COLO668 (cell line): ENCODE measurements at regions not wholly inside any gene's neighbourhood (a gene's known extent, or its start where the extent isn't known, plus 50 kb on each side); places are given as distances from the start of the nearest gene placed in this dataset.

Source experiments
- DNase-seq: peaks from one replicate; lab custom pipeline; 2025; ENCODE audit not compliant: unreplicated experiment; lab: John Stamatoyannopoulos, UW

DNA sequence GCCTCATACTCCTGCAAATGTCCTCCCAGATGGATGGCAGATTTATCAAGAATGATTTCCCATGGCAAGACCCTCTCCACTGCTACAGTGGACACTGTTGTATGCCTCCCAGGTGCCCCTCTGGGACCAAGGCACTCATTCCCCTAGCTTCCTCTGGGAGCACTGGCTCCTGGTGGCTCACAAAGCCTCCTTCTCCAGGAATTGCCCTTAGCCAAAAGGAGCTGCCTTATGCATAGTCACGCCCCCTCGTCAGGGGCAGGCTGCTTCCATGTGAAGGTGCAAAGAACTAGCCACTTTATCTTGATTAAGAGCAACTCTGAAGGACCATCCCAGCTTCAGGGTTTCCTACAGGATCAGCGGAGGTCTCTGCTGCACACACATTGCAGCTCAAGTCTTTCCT is 358.1 kb downstream of the CDK5RAP2 start:
- DNase-seq, result no peak

DNA sequence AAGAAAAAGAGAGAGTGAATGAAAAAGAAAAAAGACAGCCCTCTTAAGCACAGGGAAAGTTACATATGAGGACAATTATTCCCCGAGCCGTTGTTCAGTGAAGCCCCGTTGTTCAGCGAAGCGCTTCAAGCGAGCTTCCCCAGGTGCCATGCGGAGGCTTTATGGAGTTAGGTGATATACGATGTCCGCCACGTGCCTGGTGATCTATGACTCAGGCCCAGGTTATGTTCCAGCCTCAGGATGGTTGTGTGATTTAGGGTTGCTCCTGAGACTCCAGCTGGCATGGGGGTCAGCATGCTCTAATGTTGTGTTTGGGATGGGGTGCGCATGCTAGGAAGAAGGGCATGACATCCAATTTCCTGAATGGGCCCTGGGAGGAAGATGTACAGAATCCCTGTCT is 365.6 kb downstream of the CDK5RAP2 start:
- no peak for DNase-seq

DNA sequence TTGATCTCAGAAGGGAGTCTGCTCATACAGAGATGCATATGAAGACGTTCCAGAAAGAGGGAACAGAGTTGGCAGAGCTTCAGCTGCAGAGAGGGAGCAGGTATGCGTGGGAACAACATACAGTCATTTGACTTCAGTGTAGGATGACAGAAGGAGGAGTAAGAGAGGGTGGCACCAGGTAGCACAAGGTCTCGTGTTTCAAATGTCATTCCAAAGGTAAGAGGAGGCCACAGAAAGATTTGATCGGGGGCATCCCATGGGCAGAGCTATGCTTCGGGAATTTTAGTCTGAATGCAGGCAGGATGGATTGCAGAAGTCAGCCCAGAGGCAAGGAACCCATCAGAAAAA is 367.1 kb downstream of the CDK5RAP2 start:
- no peak for DNase-seq

DNA sequence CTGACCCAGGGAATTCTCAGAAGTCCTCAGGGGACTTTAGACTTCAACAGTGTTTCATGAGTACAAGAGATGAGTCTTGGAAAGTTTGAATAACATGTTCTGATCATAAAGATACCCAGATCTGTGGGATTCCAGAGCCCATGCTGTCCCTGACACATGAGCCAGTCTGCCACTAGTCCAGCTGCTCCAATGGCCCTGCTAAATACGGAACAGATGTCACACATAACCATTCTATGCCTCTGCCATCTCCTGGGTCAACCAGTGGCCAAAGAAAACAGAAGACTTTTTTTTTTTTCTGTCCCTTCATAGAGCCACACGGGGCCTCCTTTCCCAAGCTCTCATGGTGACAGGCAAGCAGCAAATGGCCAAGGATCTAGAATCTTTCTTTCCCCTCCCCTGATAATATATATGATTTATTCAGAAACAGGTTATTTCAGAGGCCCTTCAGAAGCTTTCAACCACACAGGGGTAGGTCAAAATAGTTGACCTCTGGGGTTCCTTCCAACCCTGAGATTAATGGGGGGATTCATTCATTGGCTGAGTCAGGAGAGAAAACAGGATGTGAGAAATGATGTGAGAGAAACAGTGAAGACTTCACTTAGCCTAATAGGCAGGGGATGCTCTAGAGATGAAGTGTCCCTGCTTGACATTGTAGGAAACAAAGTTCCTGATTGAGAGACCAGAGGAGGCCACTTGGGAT is 367.7 kb downstream of the CDK5RAP2 start:
- DNase-seq, result no peak

DNA sequence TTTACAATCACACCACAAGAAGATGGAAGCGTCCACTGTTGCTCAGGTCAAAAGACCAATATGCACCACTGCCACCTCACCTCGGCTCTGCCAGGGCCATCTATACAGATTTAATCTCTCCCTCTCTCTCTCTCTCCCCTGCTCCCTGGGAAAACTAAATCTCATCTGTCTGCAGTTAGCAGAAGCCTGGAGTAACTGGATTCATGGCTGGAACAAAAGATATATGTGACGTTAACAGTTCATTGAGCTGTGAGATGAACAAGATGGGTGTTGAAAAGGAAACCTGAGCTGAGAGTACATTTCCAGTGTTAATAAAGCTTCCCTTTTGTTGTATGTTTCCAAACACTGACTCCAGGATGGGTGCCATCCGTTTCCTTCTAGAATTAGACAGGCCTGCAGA is 369.7 kb downstream of the CDK5RAP2 start:
- no peak for DNase-seq

DNA sequence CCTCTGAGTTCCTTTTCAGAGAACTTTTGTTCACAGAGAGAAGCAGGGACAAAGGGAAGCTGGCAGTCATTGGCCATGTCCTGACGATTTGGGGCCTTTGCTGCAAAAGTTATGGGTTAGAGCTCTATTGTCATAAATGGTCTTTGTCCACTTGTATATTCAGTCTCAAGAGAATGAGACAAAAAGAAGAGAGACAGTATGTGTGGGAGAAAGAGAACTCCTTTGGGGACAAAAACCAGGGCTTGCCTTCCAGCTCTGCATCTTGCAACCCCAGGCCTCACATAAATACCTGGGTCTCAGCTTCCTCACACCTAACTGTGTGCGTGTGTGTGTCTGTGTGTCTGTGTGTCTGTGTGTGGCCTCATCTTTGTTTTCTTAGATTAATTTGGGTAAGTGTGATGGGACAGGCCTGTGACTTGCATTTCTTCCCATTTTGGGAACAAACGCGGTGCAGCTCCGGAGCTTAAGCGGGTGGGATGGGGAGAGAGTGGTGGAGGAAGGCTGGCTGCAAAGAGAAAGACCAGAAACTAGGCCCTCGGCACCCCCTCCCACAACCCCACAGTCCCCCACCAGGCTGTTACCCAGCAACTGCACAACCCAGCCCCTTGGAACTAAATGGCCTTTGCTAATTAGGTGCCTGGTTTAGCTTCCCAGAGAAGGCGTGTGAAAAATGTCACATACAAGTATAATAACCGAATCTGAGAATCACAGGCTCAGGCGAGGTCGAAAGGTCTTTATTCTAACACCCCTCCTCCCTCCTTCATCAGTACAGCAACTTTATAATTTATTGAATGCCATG is 376.9 kb downstream of the CDK5RAP2 start:
- no peak for DNase-seq

DNA sequence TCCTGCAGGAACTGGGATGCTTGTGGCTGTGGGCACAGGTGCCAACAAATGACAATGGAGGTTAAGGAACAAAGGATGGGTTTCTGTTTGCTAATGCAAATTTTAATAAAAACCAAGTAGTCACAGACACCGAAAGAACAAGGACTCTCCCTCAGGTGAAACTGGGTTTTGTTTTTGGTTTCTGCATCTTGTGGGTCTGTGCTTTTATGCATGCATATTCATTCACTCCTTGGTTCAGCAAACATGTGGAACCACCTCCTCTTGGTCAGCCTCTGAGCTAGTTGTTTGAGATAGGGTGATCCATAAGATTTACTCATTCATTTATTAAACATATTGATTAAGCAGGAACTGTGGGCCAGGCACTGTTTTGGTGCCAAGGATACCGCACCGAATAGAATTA is 381.9 kb downstream of the CDK5RAP2 start:
- DNase-seq, result no peak

DNA sequence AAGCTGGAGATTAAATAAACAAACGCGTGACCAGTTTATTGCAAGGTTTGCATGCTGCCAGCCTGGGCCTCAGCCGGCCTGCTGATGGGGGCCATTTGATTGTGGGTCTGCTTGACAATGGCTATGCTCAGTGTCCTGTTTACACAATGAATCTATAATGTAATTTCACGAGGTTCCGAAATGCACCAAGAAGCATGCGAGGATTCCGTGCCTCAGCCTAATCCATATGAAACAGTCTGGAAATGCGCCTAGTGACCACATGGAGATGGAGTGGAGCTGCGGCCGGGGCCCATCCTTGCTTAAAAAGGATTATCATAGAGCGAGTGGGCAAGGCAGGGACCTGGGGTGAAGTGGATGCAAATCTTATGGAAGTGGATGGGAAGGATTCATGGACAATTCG is 382.4 kb downstream of the CDK5RAP2 start:
- no peak for DNase-seq

DNA sequence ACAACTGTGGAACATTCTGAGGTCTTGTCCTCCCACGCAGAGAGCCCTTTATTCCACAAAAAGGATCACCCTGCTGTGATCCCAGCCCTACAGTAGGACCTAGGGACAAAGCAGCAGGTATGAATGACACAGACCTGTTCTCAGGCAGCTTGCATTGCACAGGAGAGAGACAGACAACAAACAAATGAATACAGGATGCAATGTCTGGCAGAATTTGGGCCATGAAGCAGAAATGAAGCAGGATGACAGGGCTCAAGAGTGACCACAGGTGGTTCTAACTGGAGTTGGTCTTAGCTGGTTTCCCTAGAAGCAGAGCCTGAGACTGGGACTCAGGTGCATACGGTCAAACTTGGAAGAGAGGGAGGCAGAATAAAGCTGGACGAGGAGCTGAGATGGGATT is 388.8 kb downstream of the CDK5RAP2 start:
- DNase-seq, result no peak

DNA sequence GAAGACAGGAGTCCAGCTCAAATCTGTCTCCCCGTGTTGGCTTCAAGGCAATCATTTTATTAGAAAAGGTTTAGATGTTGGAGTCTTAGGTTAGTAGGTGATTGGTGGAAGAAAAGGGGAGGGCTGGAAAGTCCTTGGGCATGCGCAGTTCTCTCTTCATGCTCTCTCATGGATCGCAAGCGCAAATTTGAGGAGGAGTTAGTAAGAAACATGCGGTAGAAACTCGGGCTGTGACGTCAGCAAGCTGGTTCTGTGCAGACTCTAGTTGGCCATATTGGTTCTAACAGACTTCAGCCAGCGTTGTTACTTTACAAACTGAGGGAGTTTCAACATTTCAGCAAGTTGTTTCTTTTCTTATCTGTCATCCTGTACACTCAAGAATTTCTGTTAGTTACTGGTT is 392.2 kb downstream of the CDK5RAP2 start:
- no peak for DNase-seq

DNA sequence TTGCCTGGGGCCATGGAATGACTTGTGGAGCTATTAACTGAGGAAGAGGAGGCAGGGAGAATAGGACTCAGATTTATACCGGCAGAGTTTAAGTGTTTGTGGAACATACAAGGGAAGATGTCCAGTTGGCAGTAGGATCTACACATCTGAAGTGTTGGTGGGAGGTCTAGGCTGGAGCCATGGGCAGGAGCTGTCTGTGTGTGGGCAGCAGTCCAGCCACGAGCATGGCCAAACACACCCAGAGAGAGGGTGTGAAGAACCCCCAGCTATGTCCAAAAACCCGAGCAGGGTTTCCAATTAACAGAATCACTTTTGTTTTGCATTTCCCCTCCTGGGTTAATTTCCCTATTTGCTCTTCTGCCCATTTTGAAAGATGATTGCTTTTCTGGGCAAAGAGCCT is 393.7 kb downstream of the CDK5RAP2 start:
- DNase-seq, result no peak

DNA sequence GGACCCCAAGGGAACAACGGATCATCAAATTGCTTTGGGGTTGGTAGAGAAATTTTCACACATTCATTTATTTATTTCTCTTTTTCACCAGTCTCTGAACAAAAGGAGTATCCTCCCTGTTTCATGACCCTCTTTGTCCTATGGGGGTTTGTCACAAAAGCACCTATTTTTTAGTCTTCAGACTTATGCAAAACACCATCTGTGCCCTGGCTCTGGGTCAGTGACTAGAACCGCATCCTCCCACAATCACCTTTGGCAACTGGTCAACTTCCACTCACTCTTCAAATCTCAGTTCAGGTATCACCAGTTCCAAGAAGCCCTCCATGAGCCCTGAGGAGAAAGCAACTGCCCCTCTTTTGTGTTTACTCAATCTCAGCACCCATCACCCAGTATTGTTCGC is 395.7 kb downstream of the CDK5RAP2 start:
- no peak for DNase-seq

DNA sequence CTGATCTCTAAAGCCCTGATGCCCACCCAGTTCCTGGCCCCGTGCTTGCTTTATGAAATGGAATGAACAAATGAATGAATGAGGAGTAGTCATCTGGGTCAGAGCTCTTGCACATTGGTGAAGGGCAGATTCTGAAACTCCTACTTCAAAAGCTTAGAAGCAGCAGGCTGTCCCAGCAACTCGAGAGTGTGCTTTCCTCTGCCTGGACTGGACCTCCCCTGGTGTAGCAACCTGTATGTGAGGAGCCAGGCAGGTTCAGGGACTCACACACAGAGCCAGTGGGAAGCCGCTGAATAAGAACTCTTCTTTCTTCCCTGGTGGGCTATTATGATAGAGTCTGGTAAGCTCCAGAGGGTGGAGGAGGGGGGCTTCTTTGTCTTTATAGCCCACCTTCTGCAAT is 396.4 kb downstream of the CDK5RAP2 start:
- no peak for DNase-seq

DNA sequence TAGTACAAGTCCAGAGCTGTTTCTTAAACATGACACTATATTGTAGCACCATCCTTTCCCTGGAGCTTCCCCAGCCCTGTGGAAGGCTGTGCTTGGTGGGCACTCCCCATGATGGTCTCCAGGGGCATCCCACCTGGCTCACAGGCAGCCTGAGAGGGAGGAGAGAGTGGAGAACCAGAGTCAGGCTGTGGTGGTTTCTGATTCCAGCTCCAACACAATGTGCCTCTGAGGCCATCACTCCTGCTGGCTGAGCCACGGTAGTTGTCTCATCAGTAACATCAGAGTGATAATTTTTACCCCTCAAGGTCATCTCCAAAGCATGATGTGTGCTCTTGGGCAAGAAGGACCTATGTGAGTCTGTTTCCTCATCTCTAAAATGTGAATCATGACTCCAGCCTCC is 398.0 kb downstream of the CDK5RAP2 start:
- DNase-seq, result no peak

DNA sequence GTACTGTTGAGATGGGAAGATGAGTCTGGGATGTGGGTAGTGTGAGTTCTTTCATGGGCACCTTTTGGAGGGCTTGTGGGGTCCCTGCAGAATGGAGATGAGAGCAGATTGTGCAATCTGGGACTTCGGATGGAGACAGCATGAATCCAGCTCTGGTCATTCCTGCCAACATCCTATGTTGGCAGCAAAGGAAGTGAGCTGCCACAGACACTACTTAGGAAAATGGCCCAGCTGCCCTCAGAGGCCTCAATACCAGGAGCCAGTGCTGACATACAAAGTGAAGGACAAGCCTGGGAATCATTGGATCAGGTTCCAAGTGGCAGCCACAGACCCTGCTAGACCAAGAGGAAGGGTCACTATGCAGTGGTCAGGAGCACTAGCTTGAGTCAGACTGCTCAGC is 402.8 kb downstream of the CDK5RAP2 start:
- DNase-seq, result no peak

DNA sequence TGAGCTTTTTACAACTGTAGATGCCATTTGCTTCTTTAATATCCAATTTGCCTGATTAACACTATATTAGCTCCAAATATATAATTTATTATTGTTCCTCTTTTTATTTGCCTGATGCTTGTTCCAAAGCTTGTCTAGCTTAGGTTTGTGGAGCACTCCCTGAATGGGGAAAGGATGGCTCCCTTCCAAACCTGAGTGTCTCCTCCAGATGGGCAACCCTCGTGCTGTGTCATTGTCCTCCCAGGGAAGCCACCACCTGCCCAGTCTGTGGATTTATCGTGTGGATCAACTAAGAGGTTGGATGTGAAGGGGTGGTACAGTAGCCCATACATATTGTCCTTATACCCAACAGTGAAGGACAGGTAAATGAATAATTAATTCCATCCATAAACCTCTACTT is 404.9 kb downstream of the CDK5RAP2 start:
- DNase-seq, result no peak

DNA sequence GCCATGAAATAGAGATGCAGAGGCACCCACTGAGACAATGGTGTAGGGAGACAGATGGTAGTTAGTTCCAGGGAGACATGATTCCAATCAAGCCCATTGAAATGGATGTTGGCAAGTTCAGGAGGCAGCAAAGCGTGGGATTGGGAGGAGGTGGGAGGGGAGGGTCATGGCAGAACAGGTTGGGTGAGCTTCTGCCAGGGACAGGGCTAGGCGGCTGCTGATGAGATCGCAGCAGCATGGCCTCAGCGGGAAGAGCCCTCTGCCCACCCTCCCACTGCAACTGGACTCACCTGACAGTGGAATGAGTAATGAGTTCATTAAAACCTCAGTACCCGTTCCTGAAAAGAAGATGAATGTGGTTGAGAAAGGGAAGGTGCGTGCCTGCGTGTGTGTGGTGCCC is 418.2 kb downstream of the CDK5RAP2 start:
- DNase-seq, result no peak

DNA sequence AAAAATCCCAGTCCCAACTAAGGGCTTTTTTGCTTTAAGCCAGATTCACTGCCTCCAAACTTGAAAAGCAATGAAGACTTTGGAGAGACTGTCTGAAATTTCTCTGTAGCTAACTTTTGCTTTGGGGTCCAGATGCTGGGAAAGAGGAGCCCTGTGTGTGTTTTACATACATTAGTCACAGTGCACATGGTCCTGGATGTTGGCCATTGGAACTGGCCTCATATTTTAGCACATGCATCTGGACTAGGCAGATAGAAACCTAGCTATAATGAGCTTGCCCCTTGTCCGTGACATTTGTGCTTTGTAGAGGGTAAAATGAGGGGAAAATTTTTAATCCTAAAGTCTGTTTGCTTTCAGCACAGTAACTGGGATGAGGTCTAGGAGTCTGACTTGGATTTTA is 421.7 kb downstream of the CDK5RAP2 start:
- DNase-seq, result no peak

DNA sequence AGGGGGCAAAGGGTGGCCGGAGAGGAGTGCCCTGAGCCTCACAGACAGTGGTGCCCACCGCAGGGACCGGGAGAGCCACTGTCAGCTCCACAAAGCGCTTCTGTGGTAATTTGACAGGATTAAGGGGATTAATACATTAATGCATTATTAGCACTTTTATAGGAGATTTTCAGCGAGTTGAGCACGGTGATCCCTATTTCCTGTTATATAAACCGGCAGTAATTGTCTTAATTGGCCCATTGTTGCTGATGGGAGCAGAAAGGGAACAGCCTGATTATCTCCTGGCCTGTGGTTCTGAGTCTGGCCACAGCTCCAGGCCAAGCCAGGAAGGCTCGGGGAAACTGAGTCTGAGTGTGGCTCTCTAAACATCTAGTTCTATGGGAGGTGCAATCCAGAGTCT is 423.6 kb downstream of the CDK5RAP2 start:
- no peak for DNase-seq

DNA sequence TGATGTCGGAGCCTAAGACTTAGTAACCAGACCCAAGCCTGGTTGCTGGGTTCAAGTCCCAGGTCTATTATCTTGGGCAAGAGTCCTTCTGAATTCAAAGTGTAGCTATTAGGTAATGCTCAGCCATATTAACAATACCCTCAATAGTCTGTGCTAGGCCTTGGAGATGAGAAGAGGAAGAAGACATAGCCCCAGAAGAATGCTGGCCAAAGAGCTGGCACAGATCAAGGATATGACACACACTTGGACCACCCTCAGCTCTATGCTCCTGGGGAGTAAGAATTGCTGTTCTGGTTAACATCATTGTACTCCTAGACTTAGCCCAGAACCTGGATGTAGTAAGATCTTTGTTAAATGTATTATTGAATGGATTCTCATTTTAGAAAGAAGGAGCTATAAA is 426.7 kb downstream of the CDK5RAP2 start:
- no peak for DNase-seq

DNA sequence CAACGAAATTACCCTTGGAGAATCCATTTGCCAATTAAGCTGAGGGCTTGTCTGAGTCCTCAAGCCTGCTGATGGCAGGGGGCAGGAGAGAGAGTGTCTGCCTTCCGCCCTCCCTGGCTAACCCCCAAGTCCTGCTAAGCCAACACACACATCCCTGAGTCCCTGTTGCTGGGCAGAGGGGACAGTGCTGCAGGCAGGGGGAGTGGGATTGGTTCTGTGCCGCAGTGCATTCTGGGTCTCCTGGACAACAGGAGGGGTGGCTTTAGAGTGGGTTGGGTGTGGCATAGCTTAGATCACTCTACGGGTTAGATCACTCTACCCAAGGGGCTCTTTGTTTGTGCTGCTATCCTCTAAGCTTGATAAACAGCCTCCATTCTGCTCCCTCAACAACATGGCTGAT is 427.7 kb downstream of the CDK5RAP2 start:
- DNase-seq, result no peak

DNA sequence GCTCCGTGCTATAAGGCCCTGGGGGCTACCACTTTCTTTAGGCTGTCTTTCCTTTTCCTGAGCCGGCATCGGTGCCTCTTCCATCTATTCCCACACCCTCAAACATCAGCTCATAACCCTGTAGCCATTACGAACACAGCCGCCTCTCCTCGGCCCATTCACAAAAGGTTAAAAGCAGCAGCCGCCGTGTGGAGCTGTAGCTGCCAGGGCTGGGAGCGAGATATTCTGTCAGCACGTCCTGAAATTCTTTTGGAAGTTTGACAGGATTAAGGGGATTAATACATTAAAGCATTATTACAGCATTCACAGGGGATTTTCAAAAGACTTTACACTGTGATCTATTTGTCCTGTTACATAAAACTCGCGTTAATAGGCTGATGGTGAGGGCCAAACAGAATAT is 428.2 kb downstream of the CDK5RAP2 start:
- DNase-seq, result no peak

DNA sequence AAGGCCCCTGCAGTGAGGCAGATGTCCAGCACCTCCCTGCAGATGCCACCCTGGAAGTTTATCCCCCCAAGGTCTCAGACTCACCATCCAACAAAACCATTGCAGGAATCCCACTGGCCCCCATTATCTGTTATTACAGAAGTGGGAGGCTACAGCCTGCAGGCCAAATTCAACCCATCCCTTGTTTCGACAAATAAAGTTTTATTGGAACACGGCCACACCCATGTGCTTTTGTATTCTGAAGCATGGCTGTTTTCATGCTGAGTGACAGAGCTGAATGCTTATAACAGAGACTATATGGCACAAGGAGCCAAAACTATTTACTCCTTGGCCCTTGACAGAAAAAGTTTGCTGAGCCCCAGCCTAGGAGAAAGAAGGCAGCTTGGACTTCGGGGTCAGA is 428.8 kb downstream of the CDK5RAP2 start:
- no peak for DNase-seq
